Testis (tissue), 2 donors: ENCODE measurements at regions not wholly inside any gene's neighbourhood (a gene's known extent, or its start where the extent isn't known, plus 50 kb on each side); places are given as distances from the start of the nearest gene placed in this dataset.

Experiments
- POLR2A ChIP-seq: fragments of 450-650 bp; IDR thresholded peaks from one replicate; pipeline ENCODE4 v1.6.1; 2017; ENCODE audit warnings: antibody characterized with exemption, mild to moderate bottlenecking, moderate library complexity
- TF ChIP-seq, protein P1 (sequence below), 3 experiments: fragments of 450-650 bp in 2 of 3; fragments of 200-600 bp in 1 of 3; sonication (generic) in 1 of 3; IDR thresholded peaks; one replicate each; pipeline ENCODE4 v1.5.1; 2016 to 2019; ENCODE audit warnings: antibody characterized with exemption in 3 of 3, mild to moderate bottlenecking in 2 of 3, moderate library complexity in 1 of 3

DNA sequence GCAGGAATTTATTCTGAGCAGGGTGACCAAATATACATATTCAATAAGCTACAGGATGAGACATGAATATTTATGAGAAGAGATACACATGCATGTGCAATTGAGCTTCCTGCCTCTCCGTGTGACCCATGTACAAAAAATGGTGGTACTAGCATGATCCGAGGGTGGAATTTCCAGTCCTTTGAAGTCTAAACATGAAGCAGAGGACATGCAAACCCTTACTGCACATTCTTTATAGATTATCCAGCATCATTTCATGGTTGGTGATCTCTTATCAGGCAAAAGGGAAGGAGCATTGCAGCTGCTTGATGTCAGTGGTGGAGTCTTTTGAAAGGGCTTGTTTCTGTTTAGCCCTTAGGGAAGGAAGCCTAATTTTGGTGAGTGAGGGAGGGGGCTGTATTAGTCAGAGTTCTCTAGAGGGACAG is 448.6 kb downstream of the SETD4 start:
- no peak for TF ChIP-seq POLR2A
- TF ChIP-seq, protein P1, sequence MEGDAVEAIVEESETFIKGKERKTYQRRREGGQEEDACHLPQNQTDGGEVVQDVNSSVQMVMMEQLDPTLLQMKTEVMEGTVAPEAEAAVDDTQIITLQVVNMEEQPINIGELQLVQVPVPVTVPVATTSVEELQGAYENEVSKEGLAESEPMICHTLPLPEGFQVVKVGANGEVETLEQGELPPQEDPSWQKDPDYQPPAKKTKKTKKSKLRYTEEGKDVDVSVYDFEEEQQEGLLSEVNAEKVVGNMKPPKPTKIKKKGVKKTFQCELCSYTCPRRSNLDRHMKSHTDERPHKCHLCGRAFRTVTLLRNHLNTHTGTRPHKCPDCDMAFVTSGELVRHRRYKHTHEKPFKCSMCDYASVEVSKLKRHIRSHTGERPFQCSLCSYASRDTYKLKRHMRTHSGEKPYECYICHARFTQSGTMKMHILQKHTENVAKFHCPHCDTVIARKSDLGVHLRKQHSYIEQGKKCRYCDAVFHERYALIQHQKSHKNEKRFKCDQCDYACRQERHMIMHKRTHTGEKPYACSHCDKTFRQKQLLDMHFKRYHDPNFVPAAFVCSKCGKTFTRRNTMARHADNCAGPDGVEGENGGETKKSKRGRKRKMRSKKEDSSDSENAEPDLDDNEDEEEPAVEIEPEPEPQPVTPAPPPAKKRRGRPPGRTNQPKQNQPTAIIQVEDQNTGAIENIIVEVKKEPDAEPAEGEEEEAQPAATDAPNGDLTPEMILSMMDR (IDR thresholded peaks at IDR 0.05) = no peak
